CD4-positive, alpha-beta T cell treated with Interleukin-6 at 100 ng/mL for 8 hours (primary cell): ENCODE measurements at regions not wholly inside any gene's neighbourhood (a gene's known extent, or its start where the extent isn't known, plus 50 kb on each side); places are given as distances from the start of the nearest gene placed in this dataset.
"Not testable (repeated sequence)": the region's sequence is repeated elsewhere in the genome, so short reads cannot be mapped to it uniquely, and the experiment has no call there.

Source experiments
- DNase-seq: peaks from one replicate; pipeline ENCODE4 v3.0.0-alpha.2; 2020; ENCODE audit warnings: mixed read lengths, low spot score

DNA sequence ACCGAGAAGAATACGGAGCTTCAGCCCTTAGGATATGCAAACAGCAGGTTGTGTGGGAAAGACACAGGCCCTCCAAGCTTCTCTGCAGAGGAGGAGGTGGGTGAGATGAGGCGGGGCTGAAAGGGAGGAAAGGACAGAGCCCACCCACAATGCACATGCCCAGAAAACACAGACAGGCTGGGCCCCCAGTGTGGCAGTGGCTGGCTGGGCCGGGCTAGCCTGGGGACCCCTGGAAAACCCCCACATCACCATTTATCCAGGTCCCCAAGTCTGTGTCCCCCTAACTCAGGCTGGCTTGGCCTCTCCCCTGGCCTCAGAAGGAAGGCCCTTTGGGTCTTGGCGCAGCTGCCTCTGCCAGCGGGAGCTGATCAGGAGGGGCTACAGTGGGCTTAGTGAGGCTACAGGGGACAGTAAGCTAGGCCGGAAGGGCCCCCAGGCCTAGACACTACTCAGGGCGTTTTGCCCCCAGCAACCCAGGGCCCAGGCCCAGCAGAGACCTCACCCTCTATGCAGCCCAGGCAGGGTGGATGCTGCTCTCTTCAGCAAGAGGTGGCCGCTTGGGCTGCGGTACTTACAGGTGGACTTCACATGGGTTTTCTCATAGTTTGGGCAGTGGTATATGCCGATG lies 119.5 kb downstream of the TUBA3C start:
- DNase-seq = no peak

GRCh38 chr13:19061278-19061677 lies 120.3 kb downstream of the TUBA3C start:
- no peak for DNase-seq

DNA sequence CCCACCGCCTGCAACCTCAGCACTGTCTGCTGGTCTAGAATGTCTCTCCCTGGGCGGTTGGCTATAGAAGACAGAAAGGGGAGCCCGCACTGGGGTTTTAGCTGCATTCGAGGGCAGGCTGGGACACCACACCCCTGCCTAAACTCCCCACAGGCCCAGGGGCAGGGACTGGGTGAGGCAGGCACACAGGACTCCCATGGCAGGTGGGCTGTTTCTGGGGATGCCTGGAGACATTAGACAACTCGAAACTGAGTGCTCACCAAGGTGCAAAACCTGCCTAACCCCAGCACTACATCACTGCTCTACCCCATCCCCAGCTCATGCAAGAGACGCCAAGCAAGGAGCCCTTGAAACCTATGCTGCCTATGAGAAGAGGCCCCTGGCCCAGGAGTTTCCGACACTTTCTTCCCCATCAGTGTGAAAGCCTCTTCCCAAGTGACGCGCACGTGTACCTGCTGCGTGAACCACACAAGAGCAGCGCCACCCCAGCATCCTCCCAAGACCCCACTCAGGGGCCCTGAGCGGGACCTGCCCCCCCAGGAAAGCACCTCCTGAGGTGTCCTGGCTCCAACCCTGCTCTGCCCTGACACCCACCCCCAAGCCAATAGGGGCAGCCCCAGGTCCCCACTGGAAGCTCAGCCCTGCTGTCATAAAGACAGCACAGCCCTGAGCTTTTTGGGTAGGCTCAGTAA lies 121.2 kb downstream of the TUBA3C start:
- DNase-seq = no peak

DNA sequence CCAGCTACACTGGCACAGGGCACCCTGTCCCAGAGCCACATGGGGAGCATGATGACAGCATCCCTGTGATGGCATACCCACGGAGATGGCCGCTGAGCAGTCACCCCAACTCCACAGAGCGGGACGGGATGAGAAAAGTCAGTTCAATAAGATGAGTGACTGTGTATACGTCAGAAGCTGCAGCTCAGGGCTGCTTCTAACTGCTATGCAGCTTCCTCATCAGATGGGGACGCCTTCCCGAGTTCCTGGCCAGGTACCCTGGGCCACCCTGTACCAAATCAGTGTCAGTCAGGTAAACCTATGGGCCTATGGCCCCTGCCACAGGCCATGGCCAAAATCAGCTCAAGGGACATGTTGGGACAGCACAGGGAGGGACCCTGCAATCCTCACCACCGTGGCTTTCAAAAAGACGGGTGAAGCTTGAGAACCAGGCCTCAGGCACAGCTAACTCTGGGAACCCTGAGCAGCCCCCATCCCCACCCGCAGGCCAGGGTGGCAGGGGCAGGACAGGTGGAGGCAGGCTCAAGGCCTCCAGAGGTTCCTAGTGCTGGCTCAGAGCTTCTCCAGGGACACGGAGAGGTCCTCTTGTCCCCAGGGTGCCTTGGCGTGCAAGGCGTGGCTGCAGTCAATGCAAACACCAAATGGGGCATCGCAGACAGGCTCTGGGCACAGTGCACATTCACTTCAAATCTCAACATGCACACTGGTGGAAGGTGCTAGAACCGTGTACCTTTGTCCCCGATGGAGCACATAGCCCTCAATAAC lies 122.4 kb downstream of the TUBA3C start:
- DNase-seq = no peak

DNA sequence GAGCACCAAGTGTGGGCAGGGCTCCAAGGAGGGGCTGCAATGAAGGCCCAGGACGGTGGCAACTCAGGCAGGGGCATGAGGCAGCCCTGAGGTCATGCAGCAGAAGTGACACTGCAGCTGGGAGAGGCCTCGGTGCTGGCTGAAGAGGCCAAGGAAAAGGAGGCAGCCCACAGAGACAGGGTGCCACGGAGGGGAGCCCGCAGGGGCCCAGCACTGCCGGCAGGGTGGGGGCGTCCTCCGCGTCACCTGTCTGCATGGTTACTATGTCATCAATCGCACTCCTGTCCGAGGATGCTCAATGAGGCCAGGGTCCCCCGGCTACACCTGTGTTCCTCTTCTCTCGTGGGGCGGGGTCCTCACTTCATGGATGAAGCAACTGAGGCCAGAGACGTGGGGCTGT lies 123.1 kb downstream of the TUBA3C start:
- DNase-seq = no peak

GRCh38 chr13:19057588-19058340 lies 123.9 kb downstream of the TUBA3C start:
- no peak for DNase-seq

DNA sequence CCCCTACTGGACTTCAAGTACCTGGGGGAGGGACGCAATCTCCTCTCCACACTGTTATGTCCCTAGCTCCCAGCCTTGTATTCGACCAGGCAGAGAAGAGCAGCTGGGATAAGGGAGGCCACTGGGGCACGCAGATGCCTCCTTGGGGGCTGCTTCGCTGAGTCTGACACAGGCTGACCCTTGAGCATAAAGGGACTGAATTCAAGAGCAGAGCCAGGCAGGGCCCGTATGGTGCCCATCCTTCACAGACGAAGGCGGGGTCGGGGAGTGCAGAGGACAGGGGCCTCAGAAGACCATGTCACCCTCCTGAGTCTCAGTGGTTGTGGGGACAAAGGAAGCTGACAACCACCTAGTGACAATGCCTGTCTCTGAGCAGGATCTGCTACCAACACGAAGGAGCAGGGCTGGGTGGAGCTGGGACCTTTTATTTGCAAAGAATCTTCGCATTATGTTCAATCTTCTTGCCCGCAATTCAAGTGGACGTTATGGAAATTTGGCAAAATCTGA lies 124.6 kb downstream of the TUBA3C start:
- DNase-seq = no peak

GRCh38 chr13:19056355-19056880 lies 125.2 kb downstream of the TUBA3C start:
- no peak for DNase-seq

DNA sequence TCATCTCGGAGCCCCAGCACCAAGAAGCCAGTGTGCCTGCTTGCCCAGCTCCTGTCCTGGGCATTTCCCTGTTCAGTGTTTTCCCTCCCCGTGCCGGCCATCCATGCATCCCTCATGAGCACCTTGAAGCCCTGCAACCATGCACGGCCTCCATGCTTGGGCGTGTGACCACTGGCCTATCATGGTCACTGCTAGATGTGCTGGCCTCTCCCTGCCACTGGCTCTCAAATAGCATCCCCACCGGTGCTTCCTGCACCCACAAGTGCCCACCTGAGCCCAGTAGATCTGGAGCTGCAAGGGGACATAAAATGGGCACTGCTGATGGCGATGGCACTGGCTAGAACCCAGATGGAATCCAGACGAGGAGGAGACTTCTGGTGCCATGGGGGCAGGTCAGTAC lies 126.0 kb downstream of the TUBA3C start:
- DNase-seq = no peak

- no peak for DNase-seq
Observed at GRCh38 chr13:19053561-19053960, 128.1 kb downstream of the TUBA3C start.

GRCh38 chr13:19052931-19053330 lies 128.7 kb downstream of the TUBA3C start:
- no peak for DNase-seq

DNA sequence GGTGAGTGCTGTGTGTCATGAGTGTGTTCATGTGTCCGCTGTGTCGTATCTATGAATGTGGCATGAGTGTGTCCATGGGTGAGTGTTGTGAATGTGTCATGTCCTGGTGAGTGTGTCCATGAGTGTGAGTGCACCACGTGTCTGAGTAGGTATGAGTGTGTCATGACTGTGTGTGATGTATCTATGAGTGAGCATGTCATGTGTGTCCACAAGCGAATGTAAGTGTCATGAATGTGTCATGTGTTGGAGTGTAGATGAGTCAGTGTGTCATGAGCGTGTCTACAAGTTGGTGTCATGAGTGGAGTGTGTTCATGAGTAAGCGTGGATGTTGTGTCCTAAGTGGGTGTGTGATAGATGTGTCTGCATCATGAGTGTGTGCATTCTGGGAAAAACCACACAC lies 129.4 kb downstream of the TUBA3C start:
- DNase-seq = no peak

GRCh38 chr13:19050901-19051300 lies 130.7 kb downstream of the TUBA3C start:
- DNase-seq = no peak

DNA sequence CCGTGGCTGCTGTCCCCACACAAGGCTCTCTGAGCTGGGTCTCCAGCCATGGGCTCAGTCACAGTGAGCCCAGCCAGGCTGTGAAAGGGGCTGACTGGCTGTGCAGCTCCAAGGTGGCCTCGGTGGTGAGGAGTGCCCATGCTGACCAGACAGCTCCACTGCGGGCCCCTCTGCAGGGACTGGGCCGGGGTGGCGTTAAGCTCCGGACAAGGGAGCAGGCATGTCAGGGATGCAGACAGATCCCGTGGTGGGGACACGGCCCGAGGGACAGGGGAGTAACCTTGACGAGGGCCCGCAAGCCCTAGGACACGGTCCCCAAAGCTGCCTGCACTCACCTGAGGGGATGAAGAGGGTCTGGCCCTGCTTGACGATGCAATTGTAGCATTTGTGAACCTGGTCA lies 132.0 kb downstream of the TUBA3C start:
- DNase-seq = not testable (repeated sequence)

DNA sequence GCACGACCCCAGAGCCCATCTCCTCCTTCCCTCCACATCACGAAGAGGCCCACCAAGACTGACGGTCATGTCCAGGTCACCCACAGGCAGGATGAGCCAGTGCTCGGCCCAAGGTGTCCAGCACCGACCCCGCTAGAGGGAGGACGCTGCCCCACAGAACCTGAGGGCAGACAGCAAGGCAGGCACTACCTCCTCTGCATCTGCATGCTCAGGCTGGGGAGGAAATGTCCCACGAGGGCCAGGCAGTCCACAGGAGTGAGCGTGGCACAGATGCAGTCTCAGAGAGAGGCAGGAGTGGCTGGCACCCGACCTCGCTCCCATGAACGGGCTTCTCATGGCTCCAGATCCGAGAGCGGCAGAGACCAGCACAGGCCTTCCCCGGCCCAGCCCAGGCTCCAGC lies 133.2 kb downstream of the TUBA3C start:
- DNase-seq = no peak

DNA sequence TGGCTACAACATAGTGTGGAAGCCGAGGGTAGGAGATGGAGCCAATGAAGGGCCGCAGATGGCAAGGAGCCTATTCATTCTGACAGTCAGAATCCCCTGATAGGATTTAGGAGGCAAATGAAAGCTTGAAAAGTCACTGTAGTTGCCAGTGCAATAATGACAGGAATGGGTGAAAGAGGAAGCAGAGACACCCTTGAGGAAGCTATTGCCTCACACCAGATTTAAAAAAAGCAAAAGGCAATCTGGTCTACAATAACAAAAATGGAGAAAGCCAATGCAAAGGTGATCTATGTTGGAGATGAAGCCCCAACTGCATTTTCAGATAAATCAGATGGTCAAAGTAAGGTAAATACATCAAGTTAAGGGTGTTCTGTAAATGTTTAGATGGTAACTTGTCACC lies 158.5 kb downstream of the TUBA3C start:
- no peak for DNase-seq

DNA sequence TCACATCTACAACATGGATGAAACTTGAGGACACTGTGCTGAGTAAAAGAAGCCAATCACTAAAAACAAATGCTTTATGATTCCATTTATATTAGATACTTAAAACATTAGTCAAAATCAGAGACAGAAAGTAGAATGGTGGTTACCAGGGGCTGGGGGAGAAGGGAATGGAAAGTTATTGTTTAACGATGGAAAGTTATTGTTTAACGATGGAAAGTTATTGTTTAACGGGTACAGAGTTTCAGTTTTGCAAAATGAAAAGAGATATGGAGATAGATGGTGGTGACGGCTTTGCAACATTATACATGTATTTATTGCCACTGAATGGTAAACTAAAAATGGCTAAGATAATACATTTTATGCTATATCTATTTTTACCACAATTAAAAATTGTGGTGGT lies 160.6 kb downstream of the TUBA3C start:
- DNase-seq = no peak

- DNase-seq = peak; percentile 15
Observed at GRCh38 chr13:18998389-18998788, 183.2 kb downstream of the TUBA3C start.

DNA sequence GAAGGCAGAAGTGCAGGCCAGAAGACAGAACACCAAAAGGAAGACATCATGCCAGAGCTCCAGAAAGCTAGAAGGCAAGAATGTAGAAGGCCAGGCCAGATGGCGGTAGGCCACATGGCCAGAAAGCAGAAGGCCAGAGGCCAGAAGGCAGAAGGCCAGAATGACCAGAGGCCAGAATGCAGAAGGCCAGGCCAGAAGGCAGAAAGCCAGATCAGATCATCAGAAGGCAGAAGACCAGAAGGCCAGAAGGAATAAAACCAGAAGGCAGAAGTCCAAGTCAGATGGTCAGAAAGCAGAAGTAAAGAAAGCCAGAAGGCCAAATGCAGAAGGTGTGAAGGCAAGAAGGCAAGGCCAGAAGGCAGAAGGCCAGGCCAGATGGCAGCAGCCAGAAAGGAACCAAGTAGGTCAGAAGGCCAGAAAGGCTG lies 185.0 kb downstream of the TUBA3C start:
- DNase-seq = no peak

DNA sequence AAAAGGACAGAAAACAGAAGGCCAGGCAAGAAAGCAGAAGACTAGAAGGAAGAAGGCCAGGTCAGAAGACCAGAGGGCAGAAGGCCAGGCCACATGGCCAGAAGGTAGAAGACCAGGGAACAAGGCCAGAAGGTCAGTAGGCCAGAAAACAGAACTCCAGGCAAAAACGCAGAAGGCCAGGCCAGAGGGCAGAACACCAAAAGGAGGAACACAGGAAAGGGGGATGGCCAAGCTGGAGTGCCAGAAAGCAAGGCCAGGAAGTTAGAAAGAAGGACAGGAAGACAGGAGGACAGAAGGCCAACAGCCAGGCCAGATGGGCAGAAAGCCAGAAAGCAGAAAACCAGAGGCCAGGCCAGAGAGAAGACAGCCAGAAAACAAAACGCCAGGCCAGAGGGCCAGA lies 185.4 kb downstream of the TUBA3C start:
- DNase-seq = no peak

GRCh38 chr13:18995259-18995873 lies 186.3 kb downstream of the TUBA3C start:
- no peak for DNase-seq
